HG03103 (cell line): ENCODE measurements at regions not wholly inside any gene's neighbourhood (a gene's known extent, or its start where the extent isn't known, plus 50 kb on each side); places are given as distances from the start of the nearest gene placed in this dataset.
"Not testable (repeated sequence)": the region's sequence is repeated elsewhere in the genome, so short reads cannot be mapped to it uniquely, and the experiment has no call there.

Experiments used
- ATAC-seq: cut with Tn5 transposase; IDR thresholded peaks from one replicate; pipeline ENCODE4 v1.9.1; 2021; ENCODE audit warnings: low read depth; ENCODE audit not compliant: unreplicated experiment

GRCh38 chr15:92850218-92850617 is 49.9 kb upstream of the CHD2 start:
- ATAC-seq = not testable (repeated sequence)
